ENCODE measurements at regions not wholly inside any gene's neighbourhood (a gene's known extent, or its start where the extent isn't known, plus 50 kb on each side); places are given as distances from the start of the nearest gene placed in this dataset.

DNA sequence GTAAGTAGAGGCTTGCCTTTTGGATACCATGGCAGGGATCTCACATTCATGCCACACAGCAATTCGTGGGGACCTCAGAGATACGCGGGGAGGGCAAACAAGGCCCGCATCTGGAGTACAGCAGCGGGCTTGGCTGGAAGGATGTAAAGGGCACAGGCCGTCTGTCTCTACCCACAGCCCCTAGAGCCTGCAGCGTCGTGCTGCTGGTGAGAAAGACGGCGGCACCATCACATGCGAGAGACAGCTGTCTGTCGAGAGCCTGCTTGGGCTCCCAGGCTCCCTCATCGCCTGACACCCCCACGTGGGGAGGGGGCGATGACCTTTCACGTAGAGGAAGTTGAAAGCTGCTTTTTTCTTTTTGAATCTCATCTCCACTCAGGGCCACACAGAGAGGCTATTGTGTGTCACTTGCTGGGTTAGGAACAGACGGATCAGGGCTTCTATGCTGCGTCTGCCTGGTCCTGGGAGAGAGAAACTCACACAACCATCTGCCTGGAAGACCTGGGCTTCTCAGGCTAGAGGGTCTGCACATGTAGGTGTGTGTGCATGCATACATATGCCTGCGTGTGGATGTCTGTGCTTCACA, 134.6 kb upstream of the PPP1R26 start:
- Histone ChIP-seq H3K4me3 (no peak overlapping the region), H3K4me2 (ENCODE audit: insufficient read depth, low read length) (no peak overlapping the region), H3K9ac (ENCODE audit: insufficient read depth in 1 of 2, low read depth in 2 of 2, low read length in 2 of 2) (no peak overlapping the region), H3K9me3 (replicated peaks; ENCODE audit: control insufficient read depth, insufficient read depth, low read depth, low read length) (no peaks in the 10 kb centered on the region), H3K36me3 (ENCODE audit: control insufficient read depth, insufficient read depth, low read length) (no peaks in the 10 kb centered on the region), H3K27ac (ENCODE audit: extremely low read depth, low read depth, low read length) (no peak overlapping the region), H3K4me1 (replicated peaks in 1 of 2; ENCODE audit: control insufficient read depth in 2 of 2, insufficient read depth in 2 of 2, low read length in 2 of 2) (peaks cover 0 to 5% of the 10 kb centered on the region in 2 experiments; a peak in 2 of 5 replicates), H2AFZ (ENCODE audit: low read depth, low read length) (no peak overlapping the region), H3K79me2 (ENCODE audit: control insufficient read depth, insufficient read depth, low read length) (no peaks in the 10 kb centered on the region), H3K9me1 (ENCODE audit: control insufficient read depth, insufficient read depth, low read length) (peaks cover 2% of the 10 kb centered on the region), H4K20me1 (replicated peaks; ENCODE audit: control insufficient read depth, insufficient read depth, low read length) (peaks cover 41% of the 10 kb centered on the region), H3K27me3 (ENCODE audit: control insufficient read depth in 2 of 2, insufficient read depth in 2 of 2, low read length in 2 of 2) (peaks cover 13 to 64% of the 10 kb centered on the region in 2 experiments; a peak in 4 of 5 replicates)
- BruUV-seq (replicated peaks) = no TSS peak
- in situ Hi-C loops (cut with MboI) (loop anchor here (5.0 kb wide), 1 partner anchor 258 kb away; the partner anchor contains the start of gene OLFM1), intact Hi-C loops (cut with micrococcal nuclease) (loop anchor here (2.0 kb wide), 1 partner anchor 258 kb away; the partner anchor contains the start of gene OLFM1)
- FAIRE-seq (no peak), DNase-seq (ENCODE audit: extremely low read depth in 1 of 4, low spot score in 3 of 4) (no peak), ATAC-seq (no peak)
- TF ChIP-seq ESRRB (CRISPR knock-in tag; IDR thresholded peaks at IDR 0.05; ENCODE audit: borderline replicate concordance) (no peak), TRIM28 (IDR thresholded peaks at IDR 0.05) (no peak), ETV6 (IDR thresholded peaks at IDR 0.05; ENCODE audit: borderline replicate concordance in 1 of 2, low read depth in 2 of 2, low read length in 1 of 2) (no peak), ETV6 (CRISPR knock-in tag; IDR thresholded peaks at IDR 0.05; ENCODE audit: borderline replicate concordance) (no peak), ZC3H11A (IDR thresholded peaks at IDR 0.05; ENCODE audit: low read depth, low read length) (no peak), CHCHD3 (CRISPR knock-in tag; IDR thresholded peaks at IDR 0.05) (no peak)
- TF ChIP-seq, protein P1, sequence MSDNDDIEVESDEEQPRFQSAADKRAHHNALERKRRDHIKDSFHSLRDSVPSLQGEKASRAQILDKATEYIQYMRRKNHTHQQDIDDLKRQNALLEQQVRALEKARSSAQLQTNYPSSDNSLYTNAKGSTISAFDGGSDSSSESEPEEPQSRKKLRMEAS (CRISPR knock-in tag; IDR thresholded peaks at IDR 0.05) = no peak
- TF ChIP-seq, protein P2, sequence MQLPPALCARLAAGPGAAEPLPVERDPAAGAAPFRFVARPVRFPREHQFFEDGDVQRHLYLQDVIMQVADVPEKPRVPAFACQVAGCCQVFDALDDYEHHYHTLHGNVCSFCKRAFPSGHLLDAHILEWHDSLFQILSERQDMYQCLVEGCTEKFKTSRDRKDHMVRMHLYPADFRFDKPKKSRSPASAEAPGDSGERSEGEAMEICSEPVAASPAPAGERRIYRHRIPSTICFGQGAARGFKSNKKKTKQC (CRISPR knock-in tag; IDR thresholded peaks at IDR 0.05) = no peak
- ChIA-PET CTCF (ENCODE audit: low intra/inter-chr PET ratio) (interaction anchor here (1.3 to 3.0 kb wide), 2 partner anchors 68 to 259 kb away, joined by 4 to 12 read pairs; no protein-coding TSS in a partner anchor), POLR2A (no interaction called here)
- WGBS (ENCODE audit: insufficient coverage, low coverage, missing lambda C conversion rate) = 0% methylated on average over 18 of the region's 19 CpGs

Measured in K562 (cell line).